ENCODE measurements at regions not wholly inside any gene's neighbourhood (a gene's known extent, or its start where the extent isn't known, plus 50 kb on each side); places are given as distances from the start of the nearest gene placed in this dataset.

DNA sequence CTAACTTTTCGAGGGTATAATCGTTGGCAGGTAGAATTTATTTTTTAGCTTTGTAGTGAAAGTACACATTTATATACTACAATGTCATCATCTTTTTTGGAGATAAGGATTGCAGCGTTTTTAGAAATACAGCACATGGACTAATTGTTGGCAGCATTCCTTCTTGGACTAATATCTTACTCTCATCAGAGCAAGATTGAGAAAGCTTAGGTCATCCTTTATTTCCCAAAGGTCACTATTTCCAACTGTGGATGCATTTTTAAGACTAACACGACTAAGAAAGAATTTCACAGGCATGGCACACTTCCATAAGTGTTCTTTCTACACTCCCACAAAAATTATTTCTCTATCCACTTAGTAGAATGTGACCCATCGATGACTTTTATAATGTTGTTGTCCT is 732.3 kb downstream of the NCAM2 start:
- no peak for DNase-seq

DNA sequence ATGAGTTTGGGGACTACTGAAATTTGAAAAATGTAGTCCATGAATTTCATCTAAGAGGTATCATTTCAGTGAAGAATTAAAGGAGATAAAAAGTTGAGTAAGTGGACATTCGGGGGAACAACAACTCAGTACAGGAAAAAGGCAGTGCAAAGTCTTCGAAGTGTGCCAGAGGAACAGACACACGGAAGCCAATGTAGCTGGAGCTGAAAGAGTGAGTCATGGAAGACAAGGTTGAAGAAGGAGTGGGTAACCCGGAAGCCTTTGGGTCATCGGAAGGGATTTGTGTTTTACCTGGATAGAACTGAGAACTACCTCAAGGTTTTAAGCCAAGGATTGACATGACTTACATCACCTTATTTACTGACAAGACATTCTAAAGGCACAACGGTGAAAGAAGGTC is 733.4 kb downstream of the NCAM2 start:
- DNase-seq = no peak

DNA sequence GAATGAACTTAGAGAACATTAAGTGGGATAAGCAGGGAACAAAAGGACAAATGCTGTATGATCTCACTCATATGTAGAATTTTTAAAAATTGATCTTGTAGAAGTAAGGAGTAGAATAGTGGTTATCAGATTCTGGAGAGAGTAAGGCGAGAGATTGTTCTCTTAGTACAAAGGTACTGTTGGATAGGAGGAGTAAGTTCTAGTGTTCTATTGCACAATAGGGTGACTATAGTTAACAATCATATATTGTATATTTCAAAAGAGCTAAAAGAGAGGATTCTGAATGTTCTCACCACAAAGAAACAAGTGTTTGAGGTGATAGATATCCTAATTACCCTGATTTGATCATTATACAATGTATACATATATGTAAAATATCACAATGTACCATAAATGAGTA is 735.9 kb downstream of the NCAM2 start:
- DNase-seq = no peak

DNA sequence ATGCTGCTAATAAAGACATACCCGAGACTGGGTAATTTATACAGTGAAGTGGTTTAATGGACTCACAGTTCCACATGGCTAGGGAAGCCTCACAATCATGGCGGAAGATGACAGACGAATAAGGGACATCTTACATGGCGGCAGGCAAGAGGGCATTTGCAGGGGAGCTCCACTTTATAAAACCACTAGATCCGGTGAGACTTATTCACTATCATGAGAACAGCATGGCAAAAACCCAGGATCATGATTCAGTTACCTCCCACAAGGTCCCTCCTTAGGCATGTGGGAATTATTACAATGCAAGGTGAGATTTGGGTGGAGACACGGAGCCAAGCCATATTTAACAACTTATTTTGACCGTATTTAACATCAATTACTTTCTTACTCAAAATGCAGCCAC is 739.0 kb downstream of the NCAM2 start:
- no peak for DNase-seq

DNA sequence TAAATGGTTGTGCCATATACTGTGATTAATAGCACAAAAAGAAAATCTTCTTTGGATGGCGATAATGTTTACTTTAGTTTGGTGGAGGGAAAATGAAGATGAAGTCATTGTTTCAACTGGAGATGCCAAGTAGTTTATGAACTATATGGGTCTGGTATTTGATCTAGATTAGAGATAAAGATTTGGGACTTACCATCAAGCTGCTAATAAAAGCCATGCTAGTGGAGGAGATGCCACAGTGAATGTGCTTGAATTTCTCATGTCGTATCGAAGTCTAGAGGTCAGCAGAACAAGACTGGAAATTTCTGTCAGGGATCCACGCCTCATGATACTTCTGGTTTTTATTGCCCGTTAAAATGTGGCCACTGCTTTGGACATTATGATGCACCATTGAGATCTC is 742.0 kb downstream of the NCAM2 start:
- no peak for DNase-seq

DNA sequence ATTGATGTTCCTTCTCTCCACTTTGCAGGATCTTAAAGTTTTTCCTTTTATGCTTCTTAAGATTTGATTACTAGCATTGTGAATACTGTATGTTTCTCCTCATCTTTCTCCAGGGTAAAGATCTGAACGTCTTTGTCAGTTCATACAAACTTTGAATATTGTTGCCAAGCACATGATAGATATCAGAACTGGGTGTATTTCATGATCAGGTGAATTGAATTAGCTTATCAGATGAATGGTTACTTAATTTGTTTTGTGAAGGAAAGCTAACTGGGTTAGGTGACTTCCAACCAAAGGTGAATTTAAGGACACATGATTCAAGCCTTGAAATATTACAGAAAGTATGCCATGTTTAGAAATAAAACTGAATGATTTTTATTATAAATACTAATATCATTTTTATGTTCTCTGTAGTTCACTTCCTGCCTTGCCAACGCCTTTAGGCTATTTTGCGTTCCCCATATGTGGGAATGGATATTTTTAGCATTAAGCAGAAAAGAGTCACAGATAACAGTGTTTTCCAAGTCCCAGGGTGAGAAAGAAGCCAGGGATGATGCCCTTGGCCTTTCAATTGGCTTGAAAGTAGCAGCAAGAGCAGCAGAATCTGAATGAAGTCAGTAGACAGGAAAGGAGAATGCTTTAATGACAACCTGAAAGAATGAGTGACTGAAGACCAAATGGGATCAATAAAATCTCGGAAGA is 752.1 kb downstream of the NCAM2 start:
- DNase-seq = no peak

DNA sequence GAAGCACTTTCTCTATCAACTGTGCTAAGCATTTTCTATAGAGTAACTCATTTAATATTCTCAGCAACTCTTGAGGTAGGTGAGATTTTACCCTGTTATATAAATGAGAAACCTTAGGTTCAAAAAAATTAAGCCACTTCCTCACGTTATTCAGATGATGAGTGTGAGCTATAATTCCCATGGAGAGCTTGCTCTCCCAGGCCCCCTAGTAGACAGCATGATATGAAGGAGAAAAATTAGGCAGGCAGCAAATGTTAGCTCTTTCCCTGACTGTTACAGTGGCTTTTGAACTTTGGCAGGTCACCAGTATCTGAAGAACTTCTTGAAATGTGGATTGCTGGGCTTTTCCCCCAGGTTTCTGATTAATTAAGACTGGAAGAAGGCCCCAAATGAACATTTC is 753.1 kb downstream of the NCAM2 start:
- DNase-seq = no peak

DNA sequence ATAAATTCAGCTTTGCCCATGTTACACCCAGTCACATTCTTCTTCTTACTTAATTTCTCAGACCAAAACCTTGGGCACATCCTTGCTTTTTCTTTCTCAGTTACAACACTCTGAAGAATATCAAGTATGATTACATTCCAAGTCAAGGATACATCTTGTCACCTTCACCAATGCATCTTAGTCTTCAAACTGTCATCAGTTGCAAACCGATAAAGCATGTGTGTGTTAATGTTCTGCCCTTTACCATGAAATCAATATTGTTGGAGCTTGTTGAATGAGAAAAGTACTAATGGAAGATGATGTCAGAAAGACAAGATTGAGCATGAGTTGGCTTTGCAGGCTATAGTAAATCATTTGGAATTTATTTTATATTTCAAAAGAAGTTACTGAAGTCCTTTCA is 764.6 kb downstream of the NCAM2 start:
- no peak for DNase-seq

DNA sequence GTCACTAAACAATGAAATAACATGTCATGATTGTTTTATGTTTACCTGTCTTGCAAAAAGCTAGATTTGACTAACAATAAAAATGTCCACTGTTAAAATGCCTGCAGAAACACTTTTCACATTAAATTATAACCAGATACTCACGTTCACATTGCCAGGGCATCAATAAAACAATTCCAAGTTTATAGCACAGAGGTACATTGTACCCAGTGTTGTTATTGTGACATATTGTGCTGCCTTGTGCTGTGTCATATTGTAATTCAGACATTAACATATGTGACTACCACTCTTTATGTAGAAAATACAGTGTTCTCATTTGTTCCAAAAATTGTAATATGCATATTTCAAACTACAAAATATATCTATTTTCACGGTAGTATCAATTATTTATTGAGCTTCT is 766.1 kb downstream of the NCAM2 start:
- no peak for DNase-seq

DNA sequence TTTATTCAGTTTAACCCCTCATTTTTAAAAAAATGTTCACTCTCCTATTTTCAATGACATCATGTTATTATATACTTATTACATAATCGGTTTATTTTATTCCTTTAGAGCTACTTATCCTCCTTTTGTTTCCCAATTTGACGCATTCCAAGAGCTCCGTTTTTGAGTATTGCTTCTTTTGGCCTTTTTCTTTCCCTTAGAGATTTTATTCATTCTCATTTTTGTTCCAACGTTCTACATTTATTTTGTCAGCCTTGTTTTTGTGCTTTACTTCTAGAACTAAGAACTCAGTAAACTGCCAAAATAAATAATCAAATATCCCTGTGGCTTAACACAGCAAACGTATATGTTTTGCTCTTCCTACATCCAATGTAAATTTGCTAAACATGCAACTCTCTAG is 769.1 kb downstream of the NCAM2 start:
- DNase-seq = no peak

DNA sequence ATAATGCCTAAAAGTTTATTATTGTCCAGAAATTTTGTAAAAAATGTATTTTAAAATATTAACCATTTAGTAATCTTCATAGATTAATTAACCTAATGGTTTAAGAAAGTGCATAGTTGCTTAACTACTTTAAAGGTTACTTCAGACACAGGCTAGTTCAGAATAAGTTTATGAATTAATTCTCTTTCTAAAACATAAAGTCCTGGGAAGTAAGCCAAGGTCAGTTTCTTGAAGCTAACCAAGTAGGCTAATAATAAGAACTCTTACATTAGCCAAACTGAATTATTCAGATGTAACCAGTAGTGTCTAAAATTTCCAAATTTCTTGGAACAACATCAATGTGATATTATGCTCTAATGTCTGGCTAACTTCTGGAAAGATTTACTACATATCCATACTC is 790.4 kb downstream of the NCAM2 start:
- no peak for DNase-seq

DNA sequence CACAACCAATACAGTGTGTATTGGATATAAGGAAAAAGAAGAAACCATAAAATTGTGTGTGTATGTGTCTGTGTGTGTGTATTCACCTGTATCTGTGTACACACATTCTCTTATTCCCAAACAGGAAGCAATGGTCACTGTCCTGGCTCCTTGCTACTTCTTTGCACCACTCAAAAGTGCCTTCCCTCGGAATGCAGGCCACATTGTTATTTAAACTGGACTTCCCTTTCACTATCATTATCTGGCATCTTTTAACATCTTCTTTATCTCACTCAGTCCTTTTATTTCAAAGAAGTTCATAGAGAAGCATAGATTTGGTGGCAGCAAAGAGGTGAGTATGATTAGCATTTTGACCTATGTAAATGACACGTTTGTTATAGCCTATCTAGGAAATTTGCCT is 803.7 kb downstream of the NCAM2 start:
- DNase-seq = no peak

DNA sequence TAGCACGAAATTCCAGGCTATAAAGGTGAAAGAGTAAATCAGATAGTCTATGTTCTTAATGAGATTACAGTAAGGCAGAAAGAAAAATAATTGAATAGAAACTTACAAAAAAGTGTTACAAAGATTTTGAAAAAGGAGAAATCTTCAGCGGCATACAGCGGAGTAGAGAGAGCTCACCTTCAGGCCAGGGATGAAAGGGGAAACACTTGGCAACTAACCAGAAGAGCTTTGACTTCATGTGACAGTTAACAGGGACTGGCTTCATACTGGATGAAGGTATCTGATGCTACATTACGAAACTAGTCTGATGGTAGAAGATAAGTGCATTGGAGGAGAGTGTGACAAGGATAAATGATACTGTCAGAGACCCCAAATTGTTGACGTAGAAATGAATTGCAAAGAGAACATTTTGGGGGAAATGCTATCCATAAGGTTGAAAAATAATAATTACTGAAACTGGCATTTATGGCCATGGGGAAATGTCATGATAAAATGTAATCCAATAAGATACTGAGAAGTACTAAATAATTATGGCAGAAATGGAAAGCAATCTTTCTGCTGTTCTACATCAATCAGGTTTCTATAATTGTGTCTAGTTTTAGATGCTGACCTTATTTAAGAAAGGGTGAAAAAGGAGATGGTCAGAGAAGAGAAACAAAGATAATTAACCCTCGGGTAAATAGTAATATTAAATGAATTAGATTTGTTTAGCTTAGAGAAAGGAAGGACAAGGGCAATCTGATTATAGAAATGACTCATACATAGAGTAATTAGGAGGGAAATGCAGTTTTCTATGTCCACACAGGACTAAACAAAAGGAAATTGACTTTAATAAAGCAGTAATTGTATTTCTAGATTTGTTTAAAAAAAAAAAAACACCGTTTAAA is 808.7 kb downstream of the NCAM2 start:
- no peak for DNase-seq

DNA sequence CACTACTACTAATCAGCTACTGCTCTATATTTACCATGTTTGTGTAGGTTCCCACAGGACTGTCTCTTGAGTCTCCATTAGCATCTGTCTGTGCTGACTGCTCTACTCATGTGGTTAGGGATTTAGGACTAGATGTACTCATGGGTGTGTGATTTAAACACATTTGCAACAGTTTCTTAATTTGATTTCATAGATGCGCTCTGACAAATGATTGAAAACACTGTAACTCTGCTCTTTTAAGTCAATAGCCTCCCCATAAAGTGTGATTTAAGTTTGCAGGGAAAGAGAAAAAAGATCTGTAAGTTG is 809.3 kb downstream of the NCAM2 start:
- DNase-seq = no peak

DNA sequence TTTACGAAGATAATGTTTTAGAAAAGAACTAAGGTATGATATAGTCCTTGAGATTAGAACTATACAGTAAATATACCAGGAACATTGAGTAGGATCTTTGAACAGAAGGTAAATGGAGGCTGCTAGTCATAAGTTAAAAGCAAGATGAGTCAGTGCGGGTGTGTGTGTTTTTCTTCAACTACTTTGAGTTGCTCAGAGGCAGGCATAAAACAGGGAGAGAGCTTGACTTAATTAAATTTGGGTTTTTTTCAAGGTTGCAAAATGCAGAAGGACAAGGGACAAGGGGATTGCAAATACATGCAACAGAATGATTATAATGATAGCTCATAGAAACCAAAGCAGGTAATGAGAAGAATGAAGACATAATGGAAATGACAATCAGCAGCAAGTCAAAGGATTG is 815.1 kb downstream of the NCAM2 start:
- no peak for DNase-seq

DNA sequence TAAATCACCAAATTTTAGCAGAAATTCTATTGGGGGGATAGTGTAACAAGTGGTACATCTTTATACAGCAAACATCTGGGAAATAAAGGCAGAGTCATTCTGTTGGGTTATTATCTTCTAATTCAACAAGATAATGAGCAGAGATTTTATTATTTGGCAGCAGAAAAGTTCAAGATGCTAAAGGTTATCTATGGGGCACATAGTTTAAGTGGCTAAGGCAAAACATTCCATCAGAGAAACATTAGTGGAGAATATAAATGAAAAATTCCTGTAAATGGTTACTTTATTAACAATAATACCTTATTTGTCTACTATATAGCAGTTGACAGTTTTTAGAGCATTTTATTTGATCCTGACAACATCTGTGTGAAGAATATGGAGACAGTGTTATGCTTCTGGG is 815.7 kb downstream of the NCAM2 start:
- no peak for DNase-seq

DNA sequence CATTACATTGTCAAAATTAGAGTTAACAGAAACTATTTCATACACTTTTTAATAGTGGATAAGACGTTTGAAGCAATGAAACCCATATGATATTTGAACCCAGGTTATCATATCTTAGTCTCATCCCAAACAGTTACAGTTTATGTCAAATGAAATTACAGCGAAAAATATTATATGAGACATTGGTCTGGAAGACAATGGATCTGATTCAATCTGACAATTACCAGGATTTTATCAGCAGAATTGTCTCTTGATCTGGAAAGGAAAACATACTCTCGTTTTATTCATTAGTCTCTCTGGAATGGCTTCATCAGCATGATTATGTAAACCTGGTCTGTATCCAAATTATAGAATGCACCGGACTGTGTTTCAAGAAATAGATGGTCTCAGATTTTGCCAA is 818.6 kb downstream of the NCAM2 start:
- DNase-seq = no peak

DNA sequence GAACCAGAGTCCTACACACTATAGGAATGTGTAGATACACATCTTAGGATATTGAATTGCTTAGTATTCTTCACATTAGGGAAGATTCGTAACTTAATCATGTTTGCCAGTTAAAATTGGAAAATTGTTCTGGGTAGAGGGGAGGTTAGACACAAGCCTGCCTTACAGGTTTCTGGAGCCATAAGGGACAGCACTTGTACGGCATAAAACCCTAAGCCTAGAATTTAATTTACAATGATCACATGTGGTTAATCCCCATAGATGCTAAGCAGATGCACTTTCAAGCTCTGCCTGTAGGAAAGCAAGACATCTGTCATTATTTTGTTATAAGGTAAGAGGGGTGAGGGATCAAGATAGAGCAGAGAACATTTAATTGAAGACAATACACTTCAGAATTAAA is 820.7 kb downstream of the NCAM2 start:
- DNase-seq = no peak

DNA sequence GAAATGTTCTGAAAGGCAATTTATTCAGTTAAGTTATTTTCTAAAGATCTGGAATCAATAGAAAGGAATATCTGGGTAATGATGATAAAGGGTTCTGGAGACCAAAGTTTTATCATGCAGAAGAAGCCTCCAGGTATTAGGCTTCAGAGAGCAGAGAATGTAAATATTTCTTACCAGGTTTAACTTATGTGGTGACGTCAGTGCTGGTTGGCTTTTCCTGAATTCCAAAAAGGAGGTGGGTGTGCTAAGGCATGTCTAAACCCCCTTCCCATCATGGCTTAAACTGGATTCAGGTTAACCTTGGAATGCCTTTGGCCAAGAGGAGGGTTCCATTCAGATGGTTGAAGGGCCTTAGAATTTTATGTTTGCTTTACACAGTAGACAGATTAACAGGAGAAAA is 829.9 kb downstream of the NCAM2 start:
- DNase-seq = no peak

DNA sequence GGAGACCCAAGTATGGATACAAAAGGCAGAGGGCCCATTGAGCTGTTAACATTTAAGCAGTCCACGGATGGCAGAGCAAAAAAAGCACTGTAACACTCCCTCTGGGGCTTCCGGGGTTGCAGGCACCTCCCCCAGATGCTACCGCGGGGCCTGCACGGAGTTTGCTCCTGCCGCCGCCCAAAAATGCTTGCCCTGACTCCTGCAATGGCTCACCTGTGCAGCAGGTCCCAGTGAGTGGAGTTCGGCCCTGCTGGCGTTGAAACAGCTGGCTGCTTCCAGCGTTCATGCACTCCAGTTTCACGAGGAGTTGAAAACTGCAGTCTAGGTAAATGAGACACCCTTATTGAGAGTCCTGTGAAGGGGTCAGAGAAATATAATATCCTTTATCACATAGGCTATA is 832.8 kb downstream of the NCAM2 start:
- no peak for DNase-seq

DNA sequence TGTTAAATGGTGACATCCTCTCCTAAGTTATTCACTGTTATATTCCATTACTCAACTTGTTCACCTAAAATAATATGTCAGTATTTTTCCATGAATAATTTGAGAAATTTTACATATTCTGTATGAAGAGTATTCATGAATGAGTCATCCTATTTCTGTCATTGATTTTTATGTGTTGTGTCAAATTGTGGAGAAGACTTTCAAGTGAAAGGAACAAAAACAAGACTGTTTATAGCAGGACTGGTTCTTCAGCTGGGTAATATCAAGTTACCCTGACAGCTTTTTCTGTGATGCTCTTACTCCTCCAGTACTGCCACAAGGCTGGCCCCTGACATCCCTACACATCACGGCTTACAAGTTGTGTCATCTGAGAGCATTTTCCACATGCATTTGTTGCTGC is 847.7 kb downstream of the NCAM2 start:
- DNase-seq = no peak

DNA sequence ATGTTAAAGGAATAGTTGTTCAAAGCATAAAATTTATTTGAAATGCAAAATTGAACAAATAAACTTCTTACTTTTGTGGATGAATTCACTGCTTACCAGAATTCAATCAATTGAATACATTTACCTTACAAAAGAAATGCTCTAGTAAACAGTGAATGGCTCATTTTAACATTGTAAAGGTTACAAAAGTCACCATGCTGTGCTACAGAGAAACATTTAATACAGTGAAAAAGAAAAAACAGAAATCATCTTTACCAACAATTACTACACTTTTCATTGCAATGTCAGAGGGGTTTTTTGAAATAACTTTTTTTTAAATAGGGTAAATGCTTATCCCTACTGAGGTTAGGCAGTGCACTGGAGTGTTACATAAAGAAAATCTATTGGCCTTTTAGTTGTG is 853.0 kb downstream of the NCAM2 start:
- DNase-seq = no peak

DNA sequence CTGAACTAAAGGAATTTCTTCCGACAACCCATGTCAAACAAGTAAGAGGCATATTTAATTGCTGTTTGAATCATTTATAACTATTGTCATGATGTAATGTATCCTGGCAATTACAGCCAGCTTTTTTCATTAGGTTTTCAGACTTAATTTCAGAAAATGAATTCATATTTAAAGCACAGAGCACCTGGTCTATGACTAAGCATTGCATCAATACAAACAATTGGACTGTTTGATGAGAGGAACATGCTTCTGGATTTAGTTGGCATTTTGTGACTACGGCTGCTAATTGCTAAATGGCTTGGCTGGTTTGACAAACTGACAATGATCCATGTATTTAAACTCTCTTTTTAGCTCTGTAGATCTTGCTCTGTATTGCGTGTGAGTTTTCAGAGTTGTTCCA is 853.4 kb downstream of the NCAM2 start:
- no peak for DNase-seq

DNA sequence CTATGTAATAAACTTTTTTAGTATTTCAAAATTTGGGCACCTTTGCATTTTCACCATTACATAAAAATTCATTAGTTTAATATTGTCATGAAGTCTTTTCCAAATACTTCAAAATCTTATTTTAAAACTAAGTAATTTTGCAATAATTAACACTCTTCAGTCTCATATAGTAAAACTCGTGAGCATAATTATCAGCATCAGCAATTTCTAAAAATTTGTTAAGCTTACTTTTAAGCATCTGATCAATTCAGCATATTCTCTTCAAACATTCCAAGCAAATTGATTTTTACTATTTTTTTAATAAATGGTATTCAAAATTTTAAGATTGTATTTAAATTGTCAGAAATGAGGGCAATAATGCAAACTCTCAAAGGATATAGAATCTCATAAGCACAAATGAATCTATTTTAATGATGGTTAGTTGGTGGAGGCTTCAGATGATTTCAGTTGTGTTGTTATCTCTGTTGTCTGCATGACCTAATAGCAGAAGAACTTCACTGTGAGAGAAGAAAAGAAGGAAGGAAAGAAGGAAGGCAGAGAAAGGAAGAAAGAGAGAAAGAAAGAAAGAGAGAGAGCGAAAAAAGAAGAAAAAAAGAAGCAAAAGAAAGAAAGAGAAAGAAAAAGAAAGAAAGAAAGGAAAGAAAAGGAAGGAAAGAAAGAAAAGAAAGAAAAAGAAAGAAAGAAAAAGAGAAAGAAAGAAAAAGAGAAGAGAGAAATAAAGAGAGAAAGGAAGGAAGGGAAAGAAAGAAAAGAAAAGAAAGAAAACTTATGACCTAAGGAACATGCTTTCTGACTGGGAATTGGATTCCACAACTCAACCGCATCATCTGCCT is 860.5 kb downstream of the NCAM2 start:
- no peak for DNase-seq
